Mucosa of rectum (tissue), 2 donors: ENCODE measurements at regions not wholly inside any gene's neighbourhood (a gene's known extent, or its start where the extent isn't known, plus 50 kb on each side); places are given as distances from the start of the nearest gene placed in this dataset.
"Not testable (repeated sequence)": the region's sequence is repeated elsewhere in the genome, so short reads cannot be mapped to it uniquely, and the experiment has no call there.

Experiments used
- H3K27ac ChIP-seq, 2 donors: one replicate each; pipeline ENCODE4 v1.7.0; 2013; ENCODE audit warnings: inconsistent platforms in 2 of 2, low read depth in 2 of 2, low read length in 2 of 2
- H3K27me3 ChIP-seq, 2 donors: one replicate each; pipeline ENCODE4 v1.7.0; 2013; ENCODE audit warnings: low read length in 2 of 2; ENCODE audit not compliant: control insufficient read depth in 2 of 2, insufficient read depth in 2 of 2
- H3K36me3 ChIP-seq, 2 donors: one replicate each; pipeline ENCODE4 v1.7.0; 2013; ENCODE audit warnings: low read length in 2 of 2; ENCODE audit not compliant: control insufficient read depth in 2 of 2, insufficient read depth in 2 of 2
- H3K4me1 ChIP-seq, 2 donors: one replicate each; pipeline ENCODE4 v1.7.0; 2013; ENCODE audit warnings: low read length in 2 of 2, mild to moderate bottlenecking in 1 of 2; ENCODE audit not compliant: control insufficient read depth in 2 of 2, insufficient read depth in 2 of 2
- H3K4me3 ChIP-seq, 2 donors: one replicate each; pipeline ENCODE4 v1.7.0; 2013; ENCODE audit warnings: low read length in 2 of 2
- H3K9ac ChIP-seq, 2 donors: one replicate each; pipeline ENCODE4 v1.7.0; 2013; ENCODE audit warnings: low read length in 2 of 2, low read depth in 1 of 2, mild to moderate bottlenecking in 1 of 2
- H3K9me3 ChIP-seq, 2 donors: one replicate each; pipeline ENCODE4 v1.7.0; 2013; ENCODE audit warnings: low read length in 2 of 2; ENCODE audit not compliant: control insufficient read depth in 2 of 2
- donor health status: healthy.
- donor health status: Normal muscosa, but diverticular disease.

DNA sequence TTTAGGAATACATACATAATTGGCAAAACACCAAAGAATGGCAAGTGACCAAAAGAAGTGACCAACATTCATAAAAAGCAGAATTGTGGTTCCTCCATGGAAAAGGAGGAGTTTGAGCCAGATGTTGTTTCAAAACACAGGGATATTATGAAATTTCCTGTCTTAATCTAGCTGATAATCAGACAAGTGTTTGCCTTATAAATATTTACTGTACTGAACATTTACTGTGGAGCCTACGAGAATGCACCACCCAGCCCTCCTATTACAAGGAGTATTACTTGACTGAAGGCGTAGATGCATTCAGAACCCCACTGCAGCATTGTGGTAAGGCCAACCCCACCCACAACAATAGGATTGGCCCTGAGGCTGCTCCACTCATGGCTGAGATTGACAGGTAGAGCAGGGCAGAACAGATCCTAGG is 118.9 kb downstream of the AKR1D1 start:
- H3K9ac ChIP-seq: no peak overlapping the region
- H3K36me3 ChIP-seq: no peaks in the 10 kb centered on the region
- no peak overlapping the region for H3K27ac ChIP-seq
- H3K9me3 ChIP-seq: no peaks in the 10 kb centered on the region
- H3K4me3 ChIP-seq: no peak overlapping the region
- H3K27me3 ChIP-seq: no peaks in the 10 kb centered on the region
- no peaks in the 10 kb centered on the region for H3K4me1 ChIP-seq

DNA sequence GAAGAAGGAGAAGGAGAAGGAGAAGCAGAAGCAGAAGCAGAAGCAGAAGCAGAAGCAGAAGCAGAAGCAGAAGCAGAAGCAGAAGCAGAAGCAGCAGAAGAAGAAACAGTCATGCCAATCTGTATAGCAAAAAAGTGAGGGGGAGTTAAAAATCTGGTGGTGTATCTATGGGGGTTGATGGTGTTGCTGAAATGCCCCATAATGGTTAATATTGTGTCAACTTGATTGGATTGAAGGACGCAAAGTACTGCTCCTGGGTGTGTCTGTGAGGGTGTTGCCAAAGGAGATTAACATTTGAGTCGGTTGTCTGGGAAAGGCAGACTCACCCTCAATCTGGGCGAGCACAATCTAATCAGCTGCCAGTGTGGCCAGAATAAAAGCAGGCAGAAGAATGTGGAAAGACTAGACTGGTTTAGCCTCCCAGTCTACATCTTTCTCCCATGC is 120.3 kb downstream of the AKR1D1 start:
- H3K9ac ChIP-seq, H3K27ac ChIP-seq, H3K4me1 ChIP-seq: not testable (repeated sequence)

DNA sequence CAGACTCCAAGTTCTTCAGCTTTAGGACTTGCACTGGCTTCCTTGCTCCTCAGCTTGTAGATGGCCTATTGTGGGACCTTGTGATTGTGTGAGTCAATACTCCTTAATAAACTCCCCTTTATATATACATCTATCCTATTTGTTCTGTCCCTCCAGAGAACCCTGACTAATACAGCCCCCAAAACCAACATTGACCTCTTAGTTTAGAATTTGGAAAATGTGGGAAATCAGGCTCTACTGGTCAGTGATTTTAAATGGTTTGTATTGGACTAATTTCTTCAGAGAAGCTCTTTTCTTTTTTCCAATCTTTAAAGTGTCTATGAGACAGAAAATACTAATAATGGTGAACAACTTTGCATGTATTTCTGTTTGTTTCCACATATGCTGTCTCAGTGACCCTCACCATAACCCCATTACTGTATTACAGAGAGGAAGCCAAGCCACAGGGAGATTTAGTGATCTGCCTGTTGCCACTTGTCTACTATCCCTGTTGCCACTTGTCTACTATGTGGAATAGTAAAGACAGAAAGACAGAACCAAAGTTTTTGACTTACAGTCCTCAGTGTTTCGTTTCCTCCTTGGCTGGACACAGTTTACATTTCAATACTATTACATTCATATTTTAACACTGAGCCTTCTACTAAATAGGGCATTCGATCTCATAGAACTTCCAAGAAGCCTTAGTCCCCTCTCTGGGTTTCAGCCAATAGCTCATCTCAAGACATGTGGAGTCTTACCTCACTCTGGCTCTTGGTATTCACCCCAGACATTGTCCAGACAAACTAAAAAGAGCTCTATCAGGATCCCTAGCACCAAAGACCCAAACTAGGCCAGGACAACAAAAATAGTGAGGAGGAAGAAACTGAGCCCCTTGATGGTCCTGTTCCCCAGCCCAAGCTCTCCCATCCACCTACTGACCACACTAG is 121.0 kb downstream of the AKR1D1 start:
- H3K27ac ChIP-seq: no peak overlapping the region
- H3K4me3 ChIP-seq: no peak overlapping the region
- no peaks in the 10 kb centered on the region for H3K27me3 ChIP-seq
- H3K9ac ChIP-seq: no peak overlapping the region
- no peaks in the 10 kb centered on the region for H3K9me3 ChIP-seq
- H3K36me3 ChIP-seq: no peaks in the 10 kb centered on the region
- H3K4me1 ChIP-seq: no peaks in the 10 kb centered on the region

More for the DNA sequence above, 120.3 kb downstream of the AKR1D1 start:
- not testable (repeated sequence) for H3K27me3 ChIP-seq, H3K9me3 ChIP-seq, H3K4me3 ChIP-seq, H3K36me3 ChIP-seq

DNA sequence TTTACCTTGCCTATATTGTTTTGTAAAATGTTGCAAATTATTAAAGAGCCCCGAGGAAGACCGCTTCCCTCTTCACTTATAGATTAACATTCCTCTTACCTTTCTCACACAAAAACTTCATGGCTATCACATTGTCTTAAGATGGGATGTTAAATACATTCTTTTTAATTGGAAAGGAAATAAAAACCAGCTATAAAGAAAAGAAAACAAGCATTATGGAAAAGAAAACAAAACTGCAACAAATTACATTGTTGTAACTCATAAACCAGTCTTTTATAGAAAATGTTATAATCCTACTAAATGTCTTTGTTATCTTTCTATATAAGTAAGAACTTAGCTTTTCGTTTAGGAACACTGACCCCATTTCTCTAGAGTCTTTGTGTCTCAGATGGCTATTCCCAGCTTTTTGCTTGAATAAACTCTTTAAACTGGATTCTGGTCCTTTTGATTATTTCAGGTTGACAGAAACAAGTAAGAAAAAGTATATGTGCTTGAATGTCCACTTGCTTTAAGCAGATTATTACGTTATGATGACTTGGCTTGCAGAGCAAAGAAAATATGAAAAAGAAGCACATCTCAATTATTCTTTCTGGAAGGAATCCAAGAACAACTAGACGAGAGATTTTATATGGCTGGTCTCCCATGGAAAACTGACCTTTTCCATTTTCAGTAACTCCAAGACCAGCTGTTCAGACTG is 128.2 kb downstream of the AKR1D1 start:
- no peaks in the 10 kb centered on the region for H3K4me1 ChIP-seq
- H3K9ac ChIP-seq: no peak overlapping the region
- no peaks in the 10 kb centered on the region for H3K9me3 ChIP-seq
- H3K4me3 ChIP-seq: no peak overlapping the region
- H3K27me3 ChIP-seq: no peaks in the 10 kb centered on the region
- no peaks in the 10 kb centered on the region for H3K36me3 ChIP-seq
- H3K27ac ChIP-seq: no peak overlapping the region

DNA sequence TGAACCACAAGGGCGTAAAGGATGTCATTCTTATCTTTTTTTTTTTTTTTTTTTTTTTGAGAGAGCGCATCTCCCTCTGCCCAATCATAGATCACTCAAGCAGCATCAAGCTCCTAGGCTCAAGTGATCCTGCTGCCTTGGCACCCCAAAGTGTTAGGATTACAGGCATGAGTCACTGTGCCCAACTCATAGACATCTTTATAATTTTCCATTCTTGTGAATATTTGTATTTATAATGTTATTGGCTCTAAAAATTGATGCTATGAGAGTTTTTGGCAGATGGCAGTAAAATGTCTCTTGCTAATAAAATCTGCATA is 128.7 kb downstream of the AKR1D1 start:
- no peaks in the 10 kb centered on the region for H3K4me1 ChIP-seq
- H3K9me3 ChIP-seq: no peaks in the 10 kb centered on the region
- H3K27ac ChIP-seq: no peak overlapping the region
- no peak overlapping the region for H3K4me3 ChIP-seq
- H3K27me3 ChIP-seq: no peaks in the 10 kb centered on the region
- no peaks in the 10 kb centered on the region for H3K36me3 ChIP-seq
- no peak overlapping the region for H3K9ac ChIP-seq

DNA sequence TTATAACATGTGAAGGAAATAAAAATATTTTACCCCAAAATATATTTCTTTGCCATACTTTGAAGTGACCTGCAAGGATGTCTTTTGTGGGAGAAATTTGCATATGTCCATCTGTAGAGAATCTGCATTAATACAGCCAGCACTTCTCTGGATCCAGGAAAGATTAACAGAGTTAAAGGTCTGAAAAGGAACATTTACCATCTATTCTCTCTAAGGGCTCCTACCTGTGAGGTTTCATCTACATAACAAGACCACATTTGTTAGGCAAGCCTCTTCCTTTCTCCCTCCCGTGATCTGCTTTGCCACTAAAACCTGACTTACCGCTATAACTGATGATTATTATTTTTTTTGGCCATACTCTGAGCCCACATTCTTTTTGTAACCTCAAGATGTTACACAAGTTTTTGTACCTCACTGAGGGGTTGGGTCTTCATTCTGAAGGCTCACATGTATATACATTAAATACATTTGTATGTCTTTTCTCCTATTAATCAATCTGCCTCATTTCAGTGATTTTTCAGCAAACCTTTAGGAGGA is 129.4 kb downstream of the AKR1D1 start:
- no peaks in the 10 kb centered on the region for H3K9me3 ChIP-seq
- H3K27ac ChIP-seq: no peak overlapping the region
- H3K4me3 ChIP-seq: no peak overlapping the region
- no peaks in the 10 kb centered on the region for H3K27me3 ChIP-seq
- H3K4me1 ChIP-seq: no peaks in the 10 kb centered on the region
- H3K36me3 ChIP-seq: no peaks in the 10 kb centered on the region
- H3K9ac ChIP-seq: no peak overlapping the region

DNA sequence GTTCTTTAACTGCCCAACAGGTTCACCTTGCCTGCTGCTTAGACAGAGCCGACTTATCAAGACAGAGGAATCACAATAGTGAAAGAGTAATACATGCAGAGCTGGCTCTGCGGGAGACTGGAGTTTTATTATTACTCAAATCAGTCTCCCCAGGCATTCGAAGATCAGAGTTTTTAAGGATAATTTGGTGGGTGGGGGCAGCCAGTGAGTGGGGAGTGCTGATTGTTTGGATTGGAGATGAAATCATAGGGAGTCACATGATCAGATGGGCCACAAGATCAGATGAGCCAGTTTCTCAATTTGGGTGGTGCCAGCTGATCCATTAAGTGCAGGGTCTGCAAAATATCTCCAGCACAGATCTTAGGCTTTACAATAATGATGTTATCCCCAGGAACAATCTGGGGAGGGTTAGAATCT is 131.3 kb downstream of the AKR1D1 start:
- Histone ChIP-seq H3K27ac (no peak overlapping the region), H3K27me3 (no peaks in the 10 kb centered on the region), H3K36me3 (no peaks in the 10 kb centered on the region), H3K9ac (no peak overlapping the region), H3K9me3 (no peaks in the 10 kb centered on the region), H3K4me1 (no peaks in the 10 kb centered on the region), H3K4me3 (no peak overlapping the region)

DNA sequence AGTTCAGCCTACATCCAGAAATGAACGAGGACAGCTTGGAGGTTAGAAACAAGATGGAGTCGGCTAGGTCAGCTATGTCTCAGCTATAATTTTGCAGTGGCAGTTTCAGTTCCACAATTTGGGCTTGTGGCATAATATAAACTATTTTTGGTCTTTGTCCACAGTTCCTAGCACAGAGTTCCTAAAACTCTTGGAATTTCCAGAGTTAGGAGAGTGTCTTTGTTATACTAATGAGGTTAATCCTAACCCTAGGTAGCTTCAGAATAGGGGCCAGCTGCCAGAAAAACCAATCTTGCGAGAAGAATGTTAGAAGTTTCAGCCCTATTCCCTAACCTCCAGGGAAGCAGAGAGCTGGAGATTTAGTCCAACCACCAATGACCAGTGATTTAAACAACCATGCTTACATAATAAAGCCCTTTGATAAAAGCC is 131.9 kb downstream of the AKR1D1 start:
- Histone ChIP-seq H3K27me3 (no peaks in the 10 kb centered on the region), H3K9ac (no peak overlapping the region), H3K4me1 (no peaks in the 10 kb centered on the region), H3K4me3 (no peak overlapping the region), H3K9me3 (no peaks in the 10 kb centered on the region), H3K27ac (no peak overlapping the region), H3K36me3 (no peaks in the 10 kb centered on the region)

DNA sequence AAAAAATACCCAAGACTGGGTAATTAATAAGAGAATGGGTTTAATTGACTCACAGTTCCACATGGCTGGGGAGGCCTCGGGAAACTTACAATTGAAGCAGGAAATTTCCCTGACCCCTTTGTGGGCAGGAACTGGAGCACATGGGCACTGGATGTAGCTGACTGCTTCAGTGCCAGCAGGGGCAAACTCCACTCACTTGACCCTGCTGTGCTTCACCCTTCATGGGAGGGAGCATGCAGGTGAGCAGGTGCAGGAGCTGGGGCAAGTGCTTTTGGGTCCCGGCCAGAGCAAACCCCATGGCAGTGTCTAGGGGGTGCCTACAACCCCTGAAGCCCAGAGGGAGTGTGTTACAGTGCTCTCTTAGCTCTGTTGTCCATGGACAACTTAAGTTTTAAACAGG is 132.6 kb downstream of the AKR1D1 start:
- H3K4me3 ChIP-seq: no peak overlapping the region
- no peaks in the 10 kb centered on the region for H3K9me3 ChIP-seq
- H3K27ac ChIP-seq: no peak overlapping the region
- no peaks in the 10 kb centered on the region for H3K27me3 ChIP-seq
- H3K9ac ChIP-seq: no peak overlapping the region
- H3K4me1 ChIP-seq: no peaks in the 10 kb centered on the region
- no peaks in the 10 kb centered on the region for H3K36me3 ChIP-seq

DNA sequence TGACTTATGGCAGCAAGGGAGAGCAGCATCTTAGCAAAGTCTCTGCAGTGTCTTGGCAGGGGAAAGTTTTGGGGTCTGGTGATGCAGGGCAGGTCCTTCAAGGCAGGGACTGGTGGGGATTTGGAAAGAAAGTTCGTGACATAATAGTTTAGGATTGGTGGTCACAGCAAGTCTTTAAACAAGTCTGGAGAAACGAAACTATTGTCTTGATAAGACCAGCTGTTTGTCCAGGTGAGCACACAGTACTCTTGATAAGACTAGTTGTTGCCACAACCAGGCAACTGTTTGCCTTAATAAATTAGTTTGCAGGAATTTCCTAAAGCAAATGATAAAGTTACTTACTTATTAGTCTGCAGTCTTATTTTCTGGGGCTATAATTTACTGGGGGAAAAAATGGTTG is 136.1 kb downstream of the AKR1D1 start:
- Histone ChIP-seq H3K4me3 (no peak overlapping the region), H3K36me3 (no peaks in the 10 kb centered on the region), H3K4me1 (no peaks in the 10 kb centered on the region), H3K27ac (no peak overlapping the region), H3K27me3 (no peaks in the 10 kb centered on the region), H3K9ac (no peak overlapping the region), H3K9me3 (no peaks in the 10 kb centered on the region)
